Ascending aorta (tissue), 2 donors: ENCODE measurements at regions not wholly inside any gene's neighbourhood (a gene's known extent, or its start where the extent isn't known, plus 50 kb on each side); places are given as distances from the start of the nearest gene placed in this dataset.

ENCODE experiments used
- DNase-seq, 2 donors: peaks; one replicate each; pipeline ENCODE4 v3.0.0-alpha.2; 2019; ENCODE audit warnings: low spot score in 2 of 2
- H3K27ac ChIP-seq, 2 donors: fragments of 200-600 bp; sonication (generic); one replicate each; pipeline ENCODE4 v1.5.1; 2016 to 2017; ENCODE audit warnings: mild to moderate bottlenecking in 1 of 2
- H3K27me3 ChIP-seq: fragments of 200-600 bp; sonication (generic); one replicate; pipeline ENCODE4 v1.5.1; 2017
- H3K36me3 ChIP-seq, 2 donors: fragments of 200-600 bp; sonication (generic); one replicate each; pipeline ENCODE4 v1.5.1; 2016
- H3K4me1 ChIP-seq, 2 donors: fragments of 200-600 bp; sonication (generic); one replicate each; pipeline ENCODE4 v1.5.1; 2016 to 2017; ENCODE audit warnings: mild to moderate bottlenecking in 1 of 2
- H3K4me3 ChIP-seq, 2 donors: fragments of 200-600 bp; sonication (generic); one replicate each; pipeline ENCODE4 v1.5.1; 2016 to 2017; ENCODE audit warnings: mild to moderate bottlenecking in 1 of 2
- H3K9me3 ChIP-seq, 2 donors: fragments of 200-600 bp; sonication (generic); one replicate each; pipeline ENCODE4 v1.5.1; 2016
- CTCF ChIP-seq, 3 experiments: fragments of 200-600 bp in 2 of 3; fragments of 450-650 bp in 1 of 3; sonication (generic) in 2 of 3; IDR thresholded peaks; one replicate each; pipeline ENCODE4 v1.5.1; 2016 to 2019; ENCODE audit warnings: antibody characterized with exemption in 3 of 3, mild to moderate bottlenecking in 1 of 3, moderate library complexity in 1 of 3
- intact Hi-C: fragments of 100-400 bp; cut with DNase I; formaldehyde crosslinking; loops from one replicate; pipeline ENCODE4 v1.15.1; 2023

- no peaks in the 10 kb centered on the region for H3K9me3 ChIP-seq
- no peak overlapping the region for H3K4me3 ChIP-seq
- H3K36me3 ChIP-seq = no peaks in the 10 kb centered on the region
- intact Hi-C loops = no loop called here
- no peaks in the 10 kb centered on the region for H3K4me1 ChIP-seq
- TF ChIP-seq CTCF (IDR thresholded peaks at IDR 0.05) = no peak
- no peak overlapping the region for H3K27ac ChIP-seq
- no peaks in the 10 kb centered on the region for H3K27me3 ChIP-seq
- DNase-seq = no peak
These were observed 100.8 kb upstream of the TWIST2 start for GRCh38 chr2:238747114-238747513.

- no peaks in the 10 kb centered on the region for H3K9me3 ChIP-seq
- no peak for TF ChIP-seq CTCF (IDR thresholded peaks at IDR 0.05)
- no peak overlapping the region for H3K4me3 ChIP-seq
- DNase-seq = no peak
- no peaks in the 10 kb centered on the region for H3K4me1 ChIP-seq
- no peak overlapping the region for H3K27ac ChIP-seq
- no peaks in the 10 kb centered on the region for H3K27me3 ChIP-seq
- H3K36me3 ChIP-seq = no peaks in the 10 kb centered on the region
- intact Hi-C loops = no loop called here
These were observed 100.3 kb upstream of the TWIST2 start for GRCh38 chr2:238747557-238747956.

DNA sequence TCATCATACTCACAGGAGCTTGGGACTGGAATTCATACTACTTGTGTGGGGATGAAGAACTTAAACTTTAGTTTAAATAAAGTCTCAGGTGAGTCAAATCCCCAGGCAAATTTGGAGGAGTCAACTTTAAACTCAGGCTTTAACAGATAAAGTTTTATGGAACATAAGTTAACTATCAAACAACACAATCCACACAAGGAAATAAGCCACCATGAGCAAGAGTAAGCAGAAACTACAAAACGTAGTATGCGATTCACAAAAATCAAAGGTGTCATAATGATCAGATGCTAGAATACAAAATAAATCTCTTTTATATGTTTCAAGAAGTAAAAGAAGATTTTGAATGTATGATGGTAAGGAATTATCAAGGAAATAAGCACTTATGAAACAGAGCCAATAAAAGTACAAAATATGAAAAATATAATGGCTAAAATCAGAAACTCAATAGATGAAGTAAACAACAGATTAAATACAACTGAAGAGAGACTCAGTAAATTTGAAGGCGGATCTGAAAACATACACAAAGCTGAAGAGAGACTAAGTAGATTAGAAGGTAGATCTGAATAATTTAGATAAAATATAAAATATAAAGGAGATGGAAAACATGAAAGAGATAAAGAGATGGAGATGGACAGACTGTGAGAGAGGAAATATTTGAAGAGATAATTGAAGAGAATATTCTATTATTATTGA, 97.5 kb upstream of the TWIST2 start:
- no peak overlapping the region for H3K4me3 ChIP-seq
- H3K36me3 ChIP-seq = no peaks in the 10 kb centered on the region
- H3K27me3 ChIP-seq = no peaks in the 10 kb centered on the region
- intact Hi-C loops = no loop called here
- H3K9me3 ChIP-seq = no peaks in the 10 kb centered on the region
- H3K4me1 ChIP-seq = no peaks in the 10 kb centered on the region
- no peak for DNase-seq
- no peak for TF ChIP-seq CTCF (IDR thresholded peaks at IDR 0.05)
- H3K27ac ChIP-seq = no peak overlapping the region

- intact Hi-C loops = no loop called here
- Histone ChIP-seq H3K36me3 (no peaks in the 10 kb centered on the region), H3K9me3 (no peaks in the 10 kb centered on the region), H3K27me3 (no peaks in the 10 kb centered on the region), H3K4me3 (no peak overlapping the region), H3K4me1 (no peaks in the 10 kb centered on the region), H3K27ac (no peak overlapping the region)
- no peak for DNase-seq
- no peak for TF ChIP-seq CTCF (IDR thresholded peaks at IDR 0.05)
These were observed 93.6 kb upstream of the TWIST2 start for GRCh38 chr2:238754259-238754658.

- Histone ChIP-seq H3K36me3 (no peaks in the 10 kb centered on the region), H3K9me3 (no peaks in the 10 kb centered on the region), H3K4me1 (no peaks in the 10 kb centered on the region), H3K27me3 (no peaks in the 10 kb centered on the region), H3K4me3 (no peak overlapping the region), H3K27ac (no peak overlapping the region)
- intact Hi-C loops = no loop called here
- no peak for DNase-seq
- no peak for TF ChIP-seq CTCF (IDR thresholded peaks at IDR 0.05)
These were observed 86.0 kb upstream of the TWIST2 start for GRCh38 chr2:238761868-238762267.
